ENCODE measurements at regions not wholly inside any gene's neighbourhood (a gene's known extent, or its start where the extent isn't known, plus 50 kb on each side); places are given as distances from the start of the nearest gene placed in this dataset.
A peak's percentile ranks its signal among the peaks of the same experiment; 100 is the strongest.
"Not testable (repeated sequence)": the region's sequence is repeated elsewhere in the genome, so short reads cannot be mapped to it uniquely, and the experiment has no call there.

DNA sequence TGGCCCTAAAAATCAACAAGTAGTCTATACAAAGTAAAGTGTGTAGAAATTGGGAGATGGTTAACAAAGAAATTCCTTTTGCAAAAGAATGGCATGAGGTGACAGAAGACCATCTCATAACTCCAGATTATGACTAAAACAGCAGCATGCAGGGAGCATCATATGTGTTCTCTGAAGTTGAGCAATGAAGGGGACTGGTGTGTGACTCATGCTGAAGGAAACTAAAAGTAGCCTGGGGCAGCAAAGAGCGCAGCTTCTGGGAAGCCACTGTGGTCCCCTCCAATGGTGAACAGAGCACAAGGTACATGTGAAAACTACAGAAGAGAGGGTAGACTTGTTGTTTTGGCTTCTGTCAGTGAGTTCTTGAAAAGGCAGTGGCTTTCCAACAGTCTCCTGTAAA, 133.4 kb downstream of the MACC1 start:
- DNase-seq, result no peak
- WGBS, result 86% methylated on average over 1 of the region's 1 CpG
- H3K4me1 ChIP-seq (ENCODE audit: control insufficient read depth, insufficient read depth, low read length), result no peaks in the 10 kb centered on the region
- no peaks in the 10 kb centered on the region for H3K9me3 ChIP-seq (ENCODE audit: control insufficient read depth, low read length)
- no peak overlapping the region for H3K27ac ChIP-seq (ENCODE audit: low read length)
- intact Hi-C loops (cut with DNase I), result no loop called here
- H3K4me3 ChIP-seq (ENCODE audit: low read length), result no peak overlapping the region
- H3K27me3 ChIP-seq (ENCODE audit: control insufficient read depth, insufficient read depth), result no peaks in the 10 kb centered on the region
- ATAC-seq, result no peak

- intact Hi-C loops (cut with DNase I), result no loop called here
- H3K27ac ChIP-seq (ENCODE audit: low read length), result no peak overlapping the region
Observed at GRCh38 chr7:20079080-20079479, 138.1 kb downstream of the MACC1 start.

DNA sequence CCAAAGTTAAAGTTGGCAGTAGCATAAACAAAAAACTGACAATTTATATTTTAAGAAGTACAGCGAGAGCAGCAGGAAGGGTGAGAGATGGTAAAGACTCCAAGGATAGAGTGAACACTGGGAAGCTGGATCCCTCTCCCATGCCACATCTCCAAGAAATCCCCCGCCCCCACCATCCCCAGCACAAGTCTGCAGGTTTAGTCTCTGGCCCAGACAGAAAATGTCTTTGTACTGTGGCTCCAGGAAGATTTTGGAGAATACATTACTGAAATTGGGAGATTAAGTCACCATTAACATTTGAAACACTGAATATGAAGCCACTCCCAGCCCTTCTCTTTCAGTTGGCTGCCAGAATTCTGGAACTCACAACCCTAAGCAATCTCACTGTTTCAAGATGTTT, 140.3 kb downstream of the MACC1 start:
- Histone ChIP-seq H3K4me3 (ENCODE audit: low read length) (no peak overlapping the region), H3K27ac (ENCODE audit: low read length) (no peak overlapping the region), H3K4me1 (ENCODE audit: control insufficient read depth, insufficient read depth, low read length) (no peaks in the 10 kb centered on the region), H3K9me3 (ENCODE audit: control insufficient read depth, low read length) (no peaks in the 10 kb centered on the region), H3K27me3 (ENCODE audit: control insufficient read depth, insufficient read depth) (no peaks in the 10 kb centered on the region)
- intact Hi-C loops (cut with DNase I), result no loop called here
- ATAC-seq (no peak), DNase-seq (no peak)
- 76% methylated on average over 2 of the region's 2 CpGs for WGBS

More at GRCh38 chr7:20079080-20079479, 138.1 kb downstream of the MACC1 start:
- no peaks in the 10 kb centered on the region for H3K9me3 ChIP-seq (ENCODE audit: control insufficient read depth, low read length)
- ATAC-seq, result no peak
- no peaks in the 10 kb centered on the region for H3K4me1 ChIP-seq (ENCODE audit: control insufficient read depth, insufficient read depth, low read length)
- H3K27me3 ChIP-seq (ENCODE audit: control insufficient read depth, insufficient read depth), result no peaks in the 10 kb centered on the region
- DNase-seq, result no peak
- H3K4me3 ChIP-seq (ENCODE audit: low read length), result no peak overlapping the region

DNA sequence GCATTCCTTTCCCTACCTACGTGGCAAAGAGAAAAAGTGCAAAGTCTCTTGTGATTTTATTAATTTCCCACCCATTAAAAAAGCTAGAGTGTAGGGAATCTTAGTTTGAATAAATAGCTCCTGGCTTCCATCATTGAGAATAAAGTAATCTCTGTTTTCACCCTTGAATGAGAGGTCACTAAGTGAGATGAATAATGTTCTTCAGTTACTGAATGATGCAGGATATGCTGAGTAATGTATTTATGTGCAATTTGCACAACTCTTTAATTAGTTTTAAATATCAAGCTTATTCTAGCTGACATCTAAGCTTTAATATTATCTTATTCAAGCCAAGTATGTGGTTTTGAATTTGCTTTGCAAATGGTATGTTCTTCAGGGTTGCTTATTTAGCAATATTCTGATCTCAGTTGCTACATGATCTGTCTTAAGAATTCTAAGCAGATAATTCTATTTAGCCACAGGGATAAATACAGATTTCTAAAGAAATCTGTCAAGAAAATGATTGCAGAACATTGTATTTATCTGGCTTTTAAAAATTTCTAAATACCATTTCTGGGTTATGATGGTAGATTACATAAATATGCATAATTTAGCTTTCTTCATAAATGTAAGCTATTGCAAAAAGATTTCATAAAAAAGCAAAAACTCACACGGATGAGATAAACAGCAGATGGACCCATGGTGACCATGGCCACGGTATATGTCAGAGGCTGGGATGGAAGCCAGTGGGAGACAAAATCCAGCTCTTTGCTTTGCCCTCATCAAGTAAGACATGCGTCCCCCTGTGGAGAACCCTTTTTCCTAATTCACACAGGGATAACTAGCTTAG, 141.0 kb downstream of the MACC1 start:
- intact Hi-C loops (cut with DNase I), result no loop called here
- no peaks in the 10 kb centered on the region for H3K9me3 ChIP-seq (ENCODE audit: control insufficient read depth, low read length)
- no peak for DNase-seq
- H3K4me1 ChIP-seq (ENCODE audit: control insufficient read depth, insufficient read depth, low read length), result no peaks in the 10 kb centered on the region
- no peak overlapping the region for H3K27ac ChIP-seq (ENCODE audit: low read length)
- WGBS, result 51% methylated on average over 4 of the region's 4 CpGs
- no peak for ATAC-seq
- no peaks in the 10 kb centered on the region for H3K27me3 ChIP-seq (ENCODE audit: control insufficient read depth, insufficient read depth)
- no peak overlapping the region for H3K4me3 ChIP-seq (ENCODE audit: low read length)

GRCh38 chr7:20075440-20075839, 141.7 kb downstream of the MACC1 start:
- H3K27me3 ChIP-seq (ENCODE audit: control insufficient read depth, insufficient read depth), result no peaks in the 10 kb centered on the region
- no peak overlapping the region for H3K4me3 ChIP-seq (ENCODE audit: low read length)
- no peaks in the 10 kb centered on the region for H3K4me1 ChIP-seq (ENCODE audit: control insufficient read depth, insufficient read depth, low read length)
- 88% methylated on average over 5 of the region's 5 CpGs for WGBS
- ATAC-seq (no peak), DNase-seq (no peak)
- H3K9me3 ChIP-seq (ENCODE audit: control insufficient read depth, low read length), result no peaks in the 10 kb centered on the region
- intact Hi-C loops (cut with DNase I), result no loop called here
- H3K27ac ChIP-seq (ENCODE audit: low read length), result no peak overlapping the region

- H3K9me3 ChIP-seq (ENCODE audit: control insufficient read depth, low read length); H3K4me3 ChIP-seq (ENCODE audit: low read length); ATAC-seq; H3K4me1 ChIP-seq (ENCODE audit: control insufficient read depth, insufficient read depth, low read length); intact Hi-C loops (cut with DNase I); H3K27me3 ChIP-seq (ENCODE audit: control insufficient read depth, insufficient read depth); H3K27ac ChIP-seq (ENCODE audit: low read length): not testable (repeated sequence)
- 79% methylated on average over 5 of the region's 5 CpGs for WGBS
- DNase-seq, result peak in 1 of 3 donors; percentile 39
Observed at GRCh38 chr7:20068004-20068403, 149.2 kb downstream of the MACC1 start.

DNA sequence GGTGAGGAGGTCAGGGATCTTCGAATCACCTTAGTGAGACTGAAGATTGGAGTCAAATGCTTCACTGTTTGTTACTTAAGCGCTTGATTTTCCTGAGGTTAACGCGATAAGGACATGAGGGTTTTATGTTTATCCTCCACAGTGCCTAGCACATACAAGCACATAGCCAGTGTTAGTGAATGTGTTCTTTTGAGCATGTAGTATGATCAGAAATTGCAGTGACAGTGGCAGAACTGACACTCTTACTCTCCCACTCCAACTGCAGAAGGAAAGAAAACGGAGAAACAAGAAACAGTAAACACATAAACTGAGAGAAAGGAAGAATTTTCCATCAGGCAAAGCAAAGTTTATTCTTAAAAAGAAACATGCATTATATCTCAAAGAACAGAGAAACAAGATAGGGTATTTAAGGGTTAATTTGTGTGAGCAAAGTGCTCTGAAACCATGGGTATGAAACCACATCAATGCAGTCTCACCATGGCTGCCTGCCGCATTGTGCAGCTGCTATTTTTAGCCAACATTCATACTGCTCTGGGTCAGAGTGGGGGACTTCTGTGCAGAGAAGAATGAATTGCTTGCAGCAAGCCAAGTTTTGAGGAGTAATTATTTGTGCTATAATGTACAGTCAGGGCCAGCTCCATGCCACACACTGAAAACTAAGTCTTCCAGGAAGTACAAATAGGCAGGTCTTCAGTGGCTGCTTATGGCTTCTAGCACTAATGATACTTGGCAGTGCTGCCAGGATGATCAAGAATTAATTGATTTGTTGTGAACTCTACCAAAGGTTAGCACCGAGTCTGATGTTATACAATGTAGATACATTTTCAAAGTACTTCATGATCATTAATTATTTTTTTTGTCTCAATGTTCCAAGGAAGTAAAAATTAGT, 152.0 kb downstream of the MACC1 start:
- no peak for ATAC-seq

GRCh38 chr7:20064181-20064970, 152.8 kb downstream of the MACC1 start:
- no peak overlapping the region for H3K4me3 ChIP-seq (ENCODE audit: low read length)
- DNase-seq, result no peak
- 71% methylated on average over 5 of the region's 5 CpGs for WGBS
- H3K4me1 ChIP-seq (ENCODE audit: control insufficient read depth, insufficient read depth, low read length), result no peaks in the 10 kb centered on the region
- no peak overlapping the region for H3K27ac ChIP-seq (ENCODE audit: low read length)
- no peak for ATAC-seq
- intact Hi-C loops (cut with DNase I), result no loop called here
- H3K9me3 ChIP-seq (ENCODE audit: control insufficient read depth, low read length), result no peaks in the 10 kb centered on the region
- no peaks in the 10 kb centered on the region for H3K27me3 ChIP-seq (ENCODE audit: control insufficient read depth, insufficient read depth)

More for the DNA sequence above, 152.0 kb downstream of the MACC1 start:
- H3K4me3 ChIP-seq (ENCODE audit: low read length), result no peak overlapping the region
- intact Hi-C loops (cut with DNase I), result no loop called here
- H3K4me1 ChIP-seq (ENCODE audit: control insufficient read depth, insufficient read depth, low read length), result no peaks in the 10 kb centered on the region
- H3K9me3 ChIP-seq (ENCODE audit: control insufficient read depth, low read length), result no peaks in the 10 kb centered on the region
- DNase-seq, result no peak
- no peak overlapping the region for H3K27ac ChIP-seq (ENCODE audit: low read length)
- whole genome bisulfite sequencing, result 61% methylated on average over 7 of the region's 7 CpGs
- no peaks in the 10 kb centered on the region for H3K27me3 ChIP-seq (ENCODE audit: control insufficient read depth, insufficient read depth)

DNA sequence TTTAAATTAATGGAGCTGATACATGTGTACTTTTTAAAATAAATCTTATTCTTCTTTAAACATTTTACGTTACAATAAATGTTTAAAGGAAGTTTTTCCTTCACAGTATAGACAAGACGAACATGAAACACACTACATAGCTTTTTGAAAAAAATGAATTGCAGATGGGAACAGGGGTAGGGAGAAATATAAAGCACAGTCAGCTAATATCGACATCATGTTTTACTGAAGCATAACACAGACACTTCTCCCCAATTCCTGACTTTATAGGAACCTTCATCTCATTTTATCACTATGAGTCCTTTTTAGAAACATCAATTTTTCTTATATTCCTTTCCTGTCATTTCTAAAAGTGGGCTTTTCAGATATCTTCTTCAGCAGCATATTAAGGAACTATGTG, 153.5 kb downstream of the MACC1 start:
- ATAC-seq (no peak), DNase-seq (no peak)
- Histone ChIP-seq H3K4me1 (ENCODE audit: control insufficient read depth, insufficient read depth, low read length) (no peaks in the 10 kb centered on the region), H3K9me3 (ENCODE audit: control insufficient read depth, low read length) (no peaks in the 10 kb centered on the region), H3K27me3 (ENCODE audit: control insufficient read depth, insufficient read depth) (no peaks in the 10 kb centered on the region), H3K4me3 (ENCODE audit: low read length) (no peak overlapping the region), H3K27ac (ENCODE audit: low read length) (no peak overlapping the region)
- intact Hi-C loops (cut with DNase I), result no loop called here
- 55% methylated on average over 3 of the region's 3 CpGs for WGBS

GRCh38 chr7:20062932-20063331, 154.3 kb downstream of the MACC1 start:
- 89% methylated on average over 1 of the region's 1 CpG for WGBS
- intact Hi-C loops (cut with DNase I), result no loop called here
- DNase-seq (no peak), ATAC-seq (no peak)
- no peaks in the 10 kb centered on the region for H3K9me3 ChIP-seq (ENCODE audit: control insufficient read depth, low read length)
- H3K27ac ChIP-seq (ENCODE audit: low read length), result no peak overlapping the region
- no peak overlapping the region for H3K4me3 ChIP-seq (ENCODE audit: low read length)
- H3K27me3 ChIP-seq (ENCODE audit: control insufficient read depth, insufficient read depth), result no peaks in the 10 kb centered on the region
- no peaks in the 10 kb centered on the region for H3K4me1 ChIP-seq (ENCODE audit: control insufficient read depth, insufficient read depth, low read length)
